ENCODE measurements at regions not wholly inside any gene's neighbourhood (a gene's known extent, or its start where the extent isn't known, plus 50 kb on each side); places are given as distances from the start of the nearest gene placed in this dataset.

- Mint-ChIP-seq H3K27ac (ENCODE audit: unreplicated experiment) (no peak overlapping the region), H3K36me3 (ENCODE audit: low read depth) (no peaks in the 10 kb centered on the region), H3K27me3 (ENCODE audit: low read depth) (peaks cover 2% of the 10 kb centered on the region), H3K9me3 (peaks cover 5% of the 10 kb centered on the region), H3K4me1 (peaks cover 4% of the 10 kb centered on the region), H3K4me3 (no peak overlapping the region)
- no peak for TF ChIP-seq CTCF (conservative IDR thresholded peaks at IDR 0.05)
- no peak for DNase-seq (ENCODE audit: low read depth, low spot score)
Observed at GRCh38 chr13:99103536-99103935, 97.1 kb upstream of the UBAC2 start.

- Mint-ChIP-seq H3K27me3 (ENCODE audit: low read depth) (peaks cover 2% of the 10 kb centered on the region), H3K4me1 (peaks cover 4% of the 10 kb centered on the region), H3K36me3 (ENCODE audit: low read depth) (no peaks in the 10 kb centered on the region), H3K9me3 (peaks cover 7% of the 10 kb centered on the region), H3K27ac (ENCODE audit: unreplicated experiment) (no peak overlapping the region), H3K4me3 (no peak overlapping the region)
- no peak for TF ChIP-seq CTCF (conservative IDR thresholded peaks at IDR 0.05)
- no peak for DNase-seq (ENCODE audit: low read depth, low spot score)
Observed at GRCh38 chr13:99104396-99104795, 96.3 kb upstream of the UBAC2 start.

- DNase-seq (ENCODE audit: low read depth, low spot score), result no peak
- Mint-ChIP-seq H3K9me3 (peaks cover 7% of the 10 kb centered on the region), H3K27ac (ENCODE audit: unreplicated experiment) (no peak overlapping the region), H3K36me3 (ENCODE audit: low read depth) (no peaks in the 10 kb centered on the region), H3K4me1 (peaks cover 4% of the 10 kb centered on the region), H3K27me3 (ENCODE audit: low read depth) (peaks cover 2% of the 10 kb centered on the region), H3K4me3 (no peak overlapping the region)
- TF ChIP-seq CTCF (conservative IDR thresholded peaks at IDR 0.05), result no peak
Observed at GRCh38 chr13:99105160-99105559, 95.5 kb upstream of the UBAC2 start.

- Mint-ChIP-seq H3K27ac (ENCODE audit: unreplicated experiment) (no peak overlapping the region), H3K9me3 (peaks cover 12% of the 10 kb centered on the region)
Observed at GRCh38 chr13:99113351-99113750, 87.3 kb upstream of the UBAC2 start.

GRCh38 chr13:99118179-99118578 is 82.5 kb upstream of the UBAC2 start:
- peaks cover 2% of the 10 kb centered on the region for H3K9me3 Mint-ChIP-seq
- no peak overlapping the region for H3K4me3 Mint-ChIP-seq
- H3K4me1 Mint-ChIP-seq, result peaks cover 7% of the 10 kb centered on the region
- H3K27ac Mint-ChIP-seq (ENCODE audit: unreplicated experiment), result no peak overlapping the region
- no peaks in the 10 kb centered on the region for H3K27me3 Mint-ChIP-seq (ENCODE audit: low read depth)
- DNase-seq (ENCODE audit: low read depth, low spot score), result no peak
- no peaks in the 10 kb centered on the region for H3K36me3 Mint-ChIP-seq (ENCODE audit: low read depth)
- TF ChIP-seq CTCF (conservative IDR thresholded peaks at IDR 0.05), result no peak

More at GRCh38 chr13:99113351-99113750, 87.3 kb upstream of the UBAC2 start:
- no peaks in the 10 kb centered on the region for H3K27me3 Mint-ChIP-seq (ENCODE audit: low read depth)
- no peak for DNase-seq (ENCODE audit: low read depth, low spot score)
- TF ChIP-seq CTCF (conservative IDR thresholded peaks at IDR 0.05), result no peak
- H3K36me3 Mint-ChIP-seq (ENCODE audit: low read depth), result peaks cover 3% of the 10 kb centered on the region
- H3K4me1 Mint-ChIP-seq, result no peaks in the 10 kb centered on the region
- no peak overlapping the region for H3K4me3 Mint-ChIP-seq

- no peaks in the 10 kb centered on the region for H3K36me3 Mint-ChIP-seq (ENCODE audit: low read depth)
- no peak overlapping the region for H3K4me3 Mint-ChIP-seq
- H3K27ac Mint-ChIP-seq (ENCODE audit: unreplicated experiment), result no peak overlapping the region
- H3K27me3 Mint-ChIP-seq (ENCODE audit: low read depth), result no peaks in the 10 kb centered on the region
- H3K4me1 Mint-ChIP-seq, result peaks cover 7% of the 10 kb centered on the region
- no peak for TF ChIP-seq CTCF (conservative IDR thresholded peaks at IDR 0.05)
- H3K9me3 Mint-ChIP-seq, result peaks cover 2% of the 10 kb centered on the region
- DNase-seq (ENCODE audit: low read depth, low spot score), result no peak
Observed at GRCh38 chr13:99119656-99120055, 81.0 kb upstream of the UBAC2 start.
